HG03097 (cell line): ENCODE measurements at regions not wholly inside any gene's neighbourhood (a gene's known extent, or its start where the extent isn't known, plus 50 kb on each side); places are given as distances from the start of the nearest gene placed in this dataset.

Source experiments
- ATAC-seq: cut with Tn5 transposase; IDR thresholded peaks from one replicate; pipeline ENCODE4 v1.9.1; 2021; ENCODE audit not compliant: unreplicated experiment, low FRiP score

GRCh38 chr15:62782071-62782841 is 260.3 kb upstream of the TPM1 start:
- ATAC-seq = no peak

DNA sequence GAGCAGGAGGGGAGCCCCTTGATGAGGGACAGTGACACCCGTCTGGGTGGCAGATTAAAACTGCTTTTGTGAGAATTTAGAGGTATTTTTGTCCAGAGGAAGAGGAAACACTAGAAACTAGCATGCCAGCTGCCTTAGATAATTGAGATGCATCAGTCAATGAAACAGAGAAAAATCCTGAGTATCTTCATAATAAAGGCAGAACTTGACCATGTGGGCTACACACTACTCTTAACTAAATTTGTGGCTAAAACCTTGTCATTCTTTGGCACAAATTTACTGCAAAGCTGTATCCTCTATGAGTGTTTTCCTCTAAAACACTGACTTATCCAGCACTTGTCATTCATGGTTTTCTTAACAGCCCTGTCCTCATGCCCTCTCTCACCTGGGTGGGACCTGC is 259.7 kb upstream of the TPM1 start:
- ATAC-seq = no peak

- no peak for ATAC-seq
Observed at GRCh38 chr15:62783303-62783957, 259.1 kb upstream of the TPM1 start.

GRCh38 chr15:62785881-62786828 is 256.4 kb upstream of the TPM1 start:
- no peak for ATAC-seq

DNA sequence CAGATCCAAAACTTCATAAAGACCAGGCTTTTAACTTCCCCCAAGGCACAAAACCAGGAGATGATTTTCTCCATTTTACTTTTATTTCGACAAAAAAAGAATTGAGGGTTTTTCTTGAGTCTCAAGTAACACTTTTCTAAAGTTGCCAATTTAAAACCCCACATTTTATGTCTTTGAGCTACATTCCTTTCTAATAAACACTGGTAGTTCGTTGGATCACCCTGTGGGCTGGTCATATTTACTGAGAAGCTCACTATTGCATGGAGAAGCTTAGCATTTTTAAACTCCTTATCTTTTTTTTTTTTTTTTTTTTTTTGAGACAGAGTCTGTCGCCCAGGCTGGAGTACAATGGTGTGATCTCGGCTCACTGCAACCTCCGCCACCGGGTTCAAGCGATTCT is 255.1 kb upstream of the TPM1 start:
- ATAC-seq = no peak

DNA sequence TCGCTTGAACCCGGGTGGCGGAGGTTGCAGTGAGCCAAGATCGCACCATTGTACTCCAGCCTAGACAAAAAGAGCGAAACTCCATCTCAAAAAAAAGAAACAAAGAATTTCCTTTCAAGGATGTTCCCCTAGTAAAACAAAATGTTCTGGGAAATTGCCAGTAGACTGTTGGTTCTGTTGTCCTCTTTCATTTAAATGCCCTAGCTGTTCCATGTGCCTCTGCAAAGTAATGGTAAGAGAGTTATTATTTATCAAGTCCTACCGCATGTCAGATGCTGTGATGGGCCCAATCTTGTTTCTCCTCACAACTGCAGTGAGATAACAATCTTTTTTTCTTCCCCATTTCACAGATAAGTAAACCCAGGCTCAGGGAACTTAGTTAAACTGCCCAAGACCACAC is 254.3 kb upstream of the TPM1 start:
- ATAC-seq = no peak

- ATAC-seq = no peak
Observed at GRCh38 chr15:62790546-62790945, 252.0 kb upstream of the TPM1 start.

DNA sequence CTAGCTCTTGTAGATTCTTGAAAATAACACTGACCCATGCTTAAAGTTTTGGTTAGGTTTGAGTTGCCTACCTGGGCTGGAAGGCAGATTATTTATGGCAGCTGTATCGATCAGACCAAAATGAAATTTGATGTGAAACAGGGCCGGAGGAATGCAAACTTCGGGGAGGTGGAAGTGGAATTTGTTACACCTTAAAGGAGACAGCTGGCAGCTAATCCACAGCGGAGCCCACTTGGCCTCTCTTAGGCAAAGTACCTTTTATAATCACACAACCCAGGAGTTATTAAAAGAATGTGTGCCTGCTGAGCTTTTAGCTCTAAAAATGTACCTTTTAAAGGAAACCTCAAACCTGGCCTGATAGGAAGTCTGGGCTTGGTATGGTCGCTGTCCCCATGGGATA is 250.9 kb upstream of the TPM1 start:
- no peak for ATAC-seq

GRCh38 chr15:62792986-62793751 is 249.4 kb upstream of the TPM1 start:
- no peak for ATAC-seq

GRCh38 chr15:62793752-62794144 is 248.8 kb upstream of the TPM1 start:
- no peak for ATAC-seq

DNA sequence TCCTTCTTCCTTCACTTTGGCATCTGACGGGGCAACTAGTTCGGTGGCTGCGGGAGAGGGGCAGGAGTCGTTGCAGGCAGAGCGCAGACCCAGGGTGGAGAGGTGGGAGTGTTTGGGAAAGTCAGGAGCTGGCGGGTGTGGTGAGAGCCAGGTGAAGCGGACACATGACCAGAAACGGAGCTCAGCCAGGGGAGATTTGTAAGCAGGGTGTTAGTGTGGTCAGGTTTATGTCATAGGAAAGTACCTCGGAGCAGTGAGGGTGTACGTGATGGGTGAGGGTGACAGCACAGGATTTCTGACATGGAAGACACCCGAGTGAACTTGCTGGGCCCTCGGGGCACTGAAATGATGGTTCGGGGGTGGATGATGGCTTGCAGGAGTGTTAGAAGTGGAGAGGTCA is 247.4 kb upstream of the TPM1 start:
- no peak for ATAC-seq

GRCh38 chr15:62795700-62796695 is 246.5 kb upstream of the TPM1 start:
- ATAC-seq = no peak

- ATAC-seq = no peak
Observed at GRCh38 chr15:62797171-62797570, 245.4 kb upstream of the TPM1 start.

DNA sequence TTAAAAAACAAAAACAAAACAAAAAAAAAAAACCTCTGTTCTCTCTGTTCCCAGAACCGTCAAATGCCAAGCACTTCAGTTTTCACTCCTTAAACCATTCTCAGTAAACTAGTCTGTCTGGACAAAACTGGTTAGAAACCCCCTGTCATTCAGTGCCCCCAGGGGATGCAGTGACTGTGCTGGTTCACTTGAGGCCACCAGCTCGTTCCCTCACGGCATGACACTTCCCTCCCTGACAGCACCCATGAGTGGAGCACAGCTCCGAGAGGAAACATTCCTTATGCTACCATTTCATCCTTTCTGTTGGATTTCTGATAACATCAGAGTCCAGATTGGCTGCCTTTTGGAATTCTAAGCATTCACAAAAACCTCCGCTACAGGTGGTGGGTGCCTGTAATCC is 244.0 kb upstream of the TPM1 start:
- ATAC-seq = no peak

DNA sequence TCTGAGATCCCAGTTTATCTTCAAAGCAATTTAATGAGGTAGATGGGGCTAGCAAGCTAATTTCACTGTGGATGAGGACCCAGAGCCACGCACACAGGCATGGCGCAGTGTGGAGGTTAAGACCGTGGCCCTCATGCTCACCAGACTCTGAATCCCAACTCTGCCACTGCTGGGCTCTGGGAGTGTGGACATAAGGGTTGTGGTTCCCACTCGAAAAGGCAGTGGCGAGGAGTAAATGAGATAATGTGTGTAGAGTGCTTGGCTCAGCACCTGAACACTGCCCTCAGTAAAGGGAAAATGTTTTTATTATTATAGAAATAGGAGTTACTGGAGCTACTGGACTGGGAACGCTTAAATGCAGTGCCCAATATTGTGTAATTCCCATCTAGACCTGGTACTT is 243.5 kb upstream of the TPM1 start:
- ATAC-seq = no peak

DNA sequence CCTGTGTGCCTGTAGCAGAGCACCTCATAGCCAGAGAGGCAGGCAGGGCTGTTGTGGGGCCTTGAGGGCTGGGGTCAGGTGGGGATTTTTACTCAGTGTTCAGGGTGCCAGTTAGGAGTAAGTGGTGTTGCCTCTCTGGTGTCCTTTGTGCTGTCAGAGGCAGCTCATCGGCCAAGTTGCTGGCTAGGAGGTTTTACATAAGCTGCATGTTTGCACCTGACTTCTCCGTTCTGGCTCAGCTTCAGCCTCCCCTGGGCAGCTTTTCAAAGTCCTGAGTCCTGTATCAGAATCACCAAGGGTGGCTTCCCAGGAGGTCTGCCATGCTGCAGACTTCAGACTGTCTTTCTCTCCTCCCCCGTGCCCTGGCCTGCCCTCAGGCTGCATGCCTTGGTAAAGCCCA is 242.6 kb upstream of the TPM1 start:
- no peak for ATAC-seq

- no peak for ATAC-seq
Observed at GRCh38 chr15:62802612-62803011, 239.9 kb upstream of the TPM1 start.

DNA sequence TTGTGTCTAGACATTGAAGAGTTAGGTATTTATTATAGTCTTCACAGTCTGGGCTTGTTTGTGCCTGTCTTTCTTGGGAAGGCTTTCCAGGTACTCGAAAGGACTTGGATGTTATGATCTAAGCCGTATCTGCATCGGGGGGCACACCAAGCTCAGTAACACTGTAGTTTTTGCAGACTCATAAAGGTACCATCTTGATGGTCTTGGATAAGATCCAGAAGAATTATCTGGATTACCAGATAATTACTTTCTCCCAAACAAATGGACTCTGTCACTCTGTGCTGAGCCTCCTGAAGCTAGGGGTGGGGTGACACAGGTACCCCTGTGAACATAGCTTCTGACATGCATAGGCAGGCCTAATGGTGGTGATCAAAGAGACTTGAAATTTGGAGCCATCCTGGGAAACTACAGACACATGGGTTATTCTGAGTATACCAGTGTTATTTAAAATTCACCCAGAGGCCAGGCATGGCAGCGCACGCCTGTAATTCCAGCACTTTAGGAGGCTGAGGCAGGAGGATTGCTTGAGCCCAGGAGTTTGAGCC is 238.6 kb upstream of the TPM1 start:
- no peak for ATAC-seq

DNA sequence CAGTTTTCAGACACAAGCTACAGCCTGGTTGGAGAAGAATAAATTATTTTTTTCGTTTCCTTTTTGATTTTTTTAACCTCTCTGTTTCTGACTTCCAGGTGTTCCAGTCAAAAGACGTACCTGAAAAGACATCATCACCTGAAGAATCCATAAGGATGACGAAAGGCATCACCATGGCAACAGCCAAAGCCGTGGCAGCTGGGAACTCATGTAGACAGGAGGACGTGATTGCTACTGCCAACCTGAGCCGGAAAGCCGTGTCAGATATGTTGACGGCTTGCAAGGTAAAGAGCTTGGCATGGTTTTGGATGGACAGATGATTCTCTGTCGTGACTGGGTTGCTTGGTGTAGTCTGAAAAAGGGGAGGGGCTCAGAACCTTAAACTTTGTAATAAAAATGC is 237.0 kb upstream of the TPM1 start:
- ATAC-seq = no peak
